GM21447 (cell line): ENCODE measurements at regions not wholly inside any gene's neighbourhood (a gene's known extent, or its start where the extent isn't known, plus 50 kb on each side); places are given as distances from the start of the nearest gene placed in this dataset.
A peak's percentile ranks its signal among the peaks of the same experiment; 100 is the strongest.

Experiments
- ATAC-seq: cut with Tn5 transposase; IDR thresholded peaks from one replicate; pipeline ENCODE4 v1.9.1; 2021; ENCODE audit not compliant: unreplicated experiment

- no peak for ATAC-seq
Observed at GRCh38 chr2:216808805-216809425, 50.9 kb downstream of the TNP1 start.

- no peak for ATAC-seq
Observed at GRCh38 chr2:216807857-216808272, 52.0 kb downstream of the TNP1 start.

GRCh38 chr2:216804357-216805350 lies 55.2 kb downstream of the TNP1 start:
- no peak for ATAC-seq

- no peak for ATAC-seq
Observed at GRCh38 chr2:216803791-216804190, 56.1 kb downstream of the TNP1 start.

GRCh38 chr2:216802516-216803215 lies 57.2 kb downstream of the TNP1 start:
- no peak for ATAC-seq

GRCh38 chr2:216800836-216801235 lies 59.0 kb downstream of the TNP1 start:
- ATAC-seq: no peak

GRCh38 chr2:216799873-216800431 lies 59.9 kb downstream of the TNP1 start:
- no peak for ATAC-seq

- no peak for ATAC-seq
Observed at GRCh38 chr2:216796115-216796840, 63.6 kb downstream of the TNP1 start.

- no peak for ATAC-seq
Observed at GRCh38 chr2:216793386-216793785, 66.5 kb downstream of the TNP1 start.

GRCh38 chr2:216792222-216793021 lies 67.4 kb downstream of the TNP1 start:
- ATAC-seq: no peak

- ATAC-seq: no peak
Observed at GRCh38 chr2:216791303-216791702, 68.6 kb downstream of the TNP1 start.

- no peak for ATAC-seq
Observed at GRCh38 chr2:216789081-216789480, 70.8 kb downstream of the TNP1 start.

- ATAC-seq: no peak
Observed at GRCh38 chr2:216787851-216788540, 71.9 kb downstream of the TNP1 start.

- no peak for ATAC-seq
Observed at GRCh38 chr2:216786676-216787075, 73.2 kb downstream of the TNP1 start.

GRCh38 chr2:216784456-216784855 lies 75.4 kb downstream of the TNP1 start:
- no peak for ATAC-seq

- ATAC-seq: no peak
Observed at GRCh38 chr2:216781709-216782108, 78.2 kb downstream of the TNP1 start.

- no peak for ATAC-seq
Observed at GRCh38 chr2:216780843-216781242, 79.0 kb downstream of the TNP1 start.

GRCh38 chr2:216777637-216778273 lies 82.1 kb downstream of the TNP1 start:
- peak; percentile 96 for ATAC-seq
